ENCODE measurements at regions not wholly inside any gene's neighbourhood (a gene's known extent, or its start where the extent isn't known, plus 50 kb on each side); places are given as distances from the start of the nearest gene placed in this dataset.

- TF ChIP-seq CTCF (IDR thresholded peaks at IDR 0.05) (no peak), EP300 (IDR thresholded peaks at IDR 0.05) (no peak), POLR2A (IDR thresholded peaks at IDR 0.05) (no peak), POLR2AphosphoS5 (IDR thresholded peaks at IDR 0.05) (no peak)
Observed at GRCh38 chr14:71606064-71606463, 326.2 kb upstream of the RGS6 start.

Data from sigmoid colon (tissue), 4 donors.